T47D (cell line): ENCODE measurements at regions not wholly inside any gene's neighbourhood (a gene's known extent, or its start where the extent isn't known, plus 50 kb on each side); places are given as distances from the start of the nearest gene placed in this dataset.

Experiments
- DNase-seq, 2 experiments: peaks; one replicate each; pipeline versions ENCODE4 v3.0.0 to v3.0.0-alpha.2; 2011 to 2012; ENCODE audit warnings: low read depth in 1 of 2, low spot score in 1 of 2
- JUND ChIP-seq: IDR thresholded peaks from 2 replicates; pipeline ENCODE4 v1.6.1; 2012; ENCODE audit warnings: low read depth
- in situ Hi-C: cut with HindIII; loops from 2 replicates; pipeline ENCODE4 v1.10.0; 2016; ENCODE audit warnings: low sequenced_read_pairs, low pct_unique_long_range_greater_than_20kb

DNA sequence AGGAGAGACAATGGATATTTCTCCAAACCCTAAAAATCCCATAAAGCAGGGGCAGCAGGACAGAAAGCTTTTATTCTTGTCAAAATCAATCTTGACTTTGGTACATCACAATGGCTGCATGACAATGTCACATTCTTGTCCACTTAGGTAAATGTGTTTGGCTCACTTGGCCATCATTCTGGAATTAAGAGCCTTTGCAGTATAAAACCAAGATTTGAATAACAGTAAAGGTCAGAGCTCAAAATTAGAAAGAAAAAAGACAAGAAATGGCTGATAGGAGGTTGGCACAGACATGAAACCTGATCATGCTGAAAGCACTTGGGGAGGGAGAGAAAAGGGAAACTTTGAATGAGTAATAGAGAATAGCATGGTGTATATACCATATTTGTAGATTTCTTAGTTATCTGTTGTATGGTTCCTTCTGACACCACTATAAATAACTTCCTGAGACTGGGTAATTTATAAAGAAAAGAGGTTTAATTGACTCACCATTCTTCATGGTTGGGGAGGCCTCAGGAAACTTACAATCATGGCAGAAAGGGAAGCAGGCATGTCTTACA lies 158.5 kb upstream of the SGO1 start:
- in situ Hi-C loops: no loop called here
- TF ChIP-seq JUND: no peak
- no peak for DNase-seq

DNA sequence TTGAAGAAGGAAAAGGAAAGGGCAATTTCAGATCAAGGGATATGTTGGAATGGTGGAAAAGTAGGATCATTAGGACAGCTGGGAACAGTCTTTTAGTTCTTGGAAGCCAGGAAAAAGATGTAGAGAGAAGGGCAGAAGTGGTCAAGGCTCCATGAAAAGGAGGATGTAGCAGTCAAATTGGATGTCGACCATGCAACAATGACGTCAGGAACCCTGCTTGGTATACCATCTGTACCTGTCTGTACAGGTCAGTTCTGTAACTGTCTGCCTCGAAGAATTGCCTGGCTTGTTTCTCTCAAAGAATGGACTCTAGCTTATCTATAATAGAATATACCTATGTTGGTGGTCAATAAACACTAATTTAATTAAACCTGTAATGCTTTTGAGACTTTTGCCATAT lies 157.8 kb upstream of the SGO1 start:
- DNase-seq: no peak
- in situ Hi-C loops: no loop called here
- TF ChIP-seq JUND: no peak

- in situ Hi-C loops: no loop called here
- no peak for TF ChIP-seq JUND
Measured at GRCh38 chr3:20340324-20340928, 154.4 kb upstream of the SGO1 start.

DNA sequence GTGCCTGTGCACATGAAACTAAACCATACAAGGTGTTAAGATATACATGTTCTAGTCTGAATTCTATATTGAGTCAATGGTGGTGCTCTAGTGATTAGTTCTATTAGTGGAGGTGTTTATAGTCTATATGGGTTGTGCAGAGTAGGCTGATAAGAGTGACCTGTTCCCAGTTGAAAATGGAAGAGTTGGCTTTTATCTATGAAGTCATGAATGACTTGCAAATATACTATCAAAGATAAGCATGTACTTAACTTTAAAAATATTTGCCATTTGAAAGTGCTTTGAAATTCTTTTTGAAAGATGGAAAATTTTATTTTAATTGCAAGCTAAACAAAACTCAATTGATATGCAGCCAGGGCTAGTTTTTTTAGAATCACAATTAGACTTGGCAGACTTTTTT lies 150.6 kb upstream of the SGO1 start:
- no peak for TF ChIP-seq JUND
- in situ Hi-C loops: no loop called here
- DNase-seq: no peak

More at GRCh38 chr3:20340324-20340928, 154.4 kb upstream of the SGO1 start:
- peak; percentile 5 to 83 for DNase-seq

DNA sequence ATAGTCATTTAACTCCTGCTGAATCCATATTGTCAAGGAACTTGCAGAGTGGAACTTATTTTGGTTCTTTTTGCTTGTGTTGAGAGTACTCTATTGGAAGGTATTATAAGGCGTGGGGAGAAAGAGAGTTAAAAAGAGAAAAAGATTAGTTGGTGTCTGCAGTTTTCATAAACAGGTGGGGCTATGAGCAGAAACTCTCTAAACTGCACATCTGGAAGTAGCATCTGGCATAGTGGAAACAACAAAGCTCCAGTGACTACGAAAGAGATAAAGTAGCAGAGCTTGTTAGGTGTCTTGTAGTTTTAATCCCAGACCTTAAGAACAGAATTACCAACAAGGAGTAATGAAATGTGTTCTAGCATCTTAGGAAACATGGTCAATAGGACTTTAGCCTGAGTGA lies 148.8 kb upstream of the SGO1 start:
- in situ Hi-C loops: no loop called here
- DNase-seq: no peak
- no peak for TF ChIP-seq JUND

- in situ Hi-C loops: no loop called here
- DNase-seq: no peak
- no peak for TF ChIP-seq JUND
Measured at GRCh38 chr3:20327889-20328288, 141.9 kb upstream of the SGO1 start.

GRCh38 chr3:20326541-20326940 lies 140.5 kb upstream of the SGO1 start:
- DNase-seq: no peak
- in situ Hi-C loops: no loop called here
- no peak for TF ChIP-seq JUND

DNA sequence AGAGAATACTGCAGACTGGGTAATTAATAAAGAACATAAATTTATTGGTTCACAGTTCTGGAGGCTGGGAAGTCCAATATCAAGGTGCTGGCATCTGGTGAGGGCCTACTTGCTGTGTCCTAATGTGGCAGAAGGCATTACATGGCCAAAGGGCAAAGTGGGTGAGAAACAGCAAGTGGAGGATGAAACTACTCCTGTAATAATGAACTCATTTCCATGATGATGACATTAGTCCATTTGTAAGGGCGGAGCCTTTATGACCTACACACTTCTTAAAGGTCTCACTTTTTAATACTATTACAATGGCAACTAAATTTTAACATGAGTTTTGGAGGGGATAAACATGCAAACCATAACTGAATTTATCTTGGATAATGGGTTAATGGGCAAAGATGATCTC lies 139.6 kb upstream of the SGO1 start:
- in situ Hi-C loops: no loop called here
- no peak for DNase-seq
- TF ChIP-seq JUND: no peak

- TF ChIP-seq JUND: no peak
- in situ Hi-C loops: no loop called here
- peak in 1 of 2 experiments; percentile 38 for DNase-seq
Measured at GRCh38 chr3:20324664-20325478, 138.9 kb upstream of the SGO1 start.

GRCh38 chr3:20323307-20323927 lies 137.4 kb upstream of the SGO1 start:
- DNase-seq: no peak
- in situ Hi-C loops: no loop called here
- TF ChIP-seq JUND: no peak

DNA sequence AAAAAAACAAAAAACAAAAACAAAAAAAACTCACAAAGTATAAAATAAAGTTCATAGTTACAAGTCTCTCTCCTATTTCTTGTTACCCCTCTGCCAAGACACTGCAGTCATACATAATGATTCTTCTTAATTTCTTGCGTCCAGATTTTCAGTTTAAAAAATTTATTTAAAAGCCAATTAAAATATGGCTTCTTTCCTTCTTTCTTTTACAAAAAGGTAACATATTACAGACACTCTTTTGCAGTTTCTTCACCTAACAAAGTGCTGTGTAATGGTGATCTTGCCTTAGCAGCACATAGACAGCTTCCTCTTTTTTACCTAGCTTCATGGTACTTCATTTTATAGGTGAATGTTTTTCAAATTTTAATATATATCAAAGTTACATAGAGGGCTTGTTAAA lies 136.1 kb upstream of the SGO1 start:
- TF ChIP-seq JUND: no peak
- in situ Hi-C loops: no loop called here
- no peak for DNase-seq

- TF ChIP-seq JUND: no peak
- no peak for DNase-seq
- in situ Hi-C loops: no loop called here
Measured at GRCh38 chr3:20321391-20322047, 135.5 kb upstream of the SGO1 start.
